Lung microvascular endothelial cell (primary cell): ENCODE measurements at regions not wholly inside any gene's neighbourhood (a gene's known extent, or its start where the extent isn't known, plus 50 kb on each side); places are given as distances from the start of the nearest gene placed in this dataset.
A peak's percentile ranks its signal among the peaks of the same experiment; 100 is the strongest.
"Not testable (repeated sequence)": the region's sequence is repeated elsewhere in the genome, so short reads cannot be mapped to it uniquely, and the experiment has no call there.

Experiments used
- DNase-seq, 2 donors: peaks; one replicate each; pipeline versions ENCODE4 v3.0.0 to v3.0.0-alpha.2; 2010; ENCODE audit warnings: low read depth in 2 of 2

GRCh38 chr11:49326651-49327050 is 118.2 kb upstream of the FOLH1 start:
- peak in 1 of 2 donors; percentile 9 for DNase-seq

GRCh38 chr11:49316180-49316579 is 107.8 kb upstream of the FOLH1 start:
- no peak for DNase-seq

GRCh38 chr11:49303080-49303479 is 94.7 kb upstream of the FOLH1 start:
- no peak for DNase-seq

GRCh38 chr11:49302360-49302759 is 94.0 kb upstream of the FOLH1 start:
- DNase-seq = no peak

- not testable (repeated sequence) for DNase-seq
Observed at GRCh38 chr11:49298017-49298416, 89.6 kb upstream of the FOLH1 start.

DNA sequence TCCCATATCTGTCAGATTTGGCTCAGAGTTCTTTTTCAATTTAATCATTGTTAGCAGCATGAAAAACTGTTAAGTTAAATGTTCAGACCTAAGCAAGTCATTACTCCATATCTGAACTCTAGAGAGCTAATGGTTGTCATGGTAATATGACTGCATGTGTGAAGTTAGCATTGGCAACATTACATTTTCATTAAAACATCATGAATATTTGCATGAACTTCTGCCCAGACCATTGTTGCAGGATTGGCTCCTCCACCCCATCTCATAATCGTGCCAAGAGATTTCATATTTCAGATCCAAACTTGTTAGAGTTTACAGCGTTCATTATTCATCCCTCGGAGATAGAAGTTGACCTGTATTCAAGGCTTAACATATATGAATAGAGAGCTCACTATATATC is 75.5 kb upstream of the FOLH1 start:
- not testable (repeated sequence) for DNase-seq

DNA sequence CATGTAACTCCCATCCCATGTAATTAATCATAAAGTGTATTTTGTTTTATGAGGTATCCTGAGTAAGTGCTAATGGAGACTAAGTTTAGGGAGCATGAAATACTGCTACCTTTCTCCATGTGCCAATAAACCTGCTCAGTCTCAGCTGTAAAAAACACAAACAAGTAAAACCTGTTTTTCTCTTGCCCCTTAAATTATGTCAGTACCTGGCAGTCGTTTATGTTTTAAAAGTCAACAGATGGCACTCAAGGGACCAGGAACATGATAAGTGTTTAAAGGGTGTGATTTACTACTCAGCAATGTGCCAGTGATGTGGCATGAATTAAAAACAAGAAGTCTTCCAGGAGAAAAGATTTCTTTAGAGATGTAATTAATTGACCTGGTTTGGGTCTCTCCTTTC is 74.9 kb upstream of the FOLH1 start:
- DNase-seq = not testable (repeated sequence)

DNA sequence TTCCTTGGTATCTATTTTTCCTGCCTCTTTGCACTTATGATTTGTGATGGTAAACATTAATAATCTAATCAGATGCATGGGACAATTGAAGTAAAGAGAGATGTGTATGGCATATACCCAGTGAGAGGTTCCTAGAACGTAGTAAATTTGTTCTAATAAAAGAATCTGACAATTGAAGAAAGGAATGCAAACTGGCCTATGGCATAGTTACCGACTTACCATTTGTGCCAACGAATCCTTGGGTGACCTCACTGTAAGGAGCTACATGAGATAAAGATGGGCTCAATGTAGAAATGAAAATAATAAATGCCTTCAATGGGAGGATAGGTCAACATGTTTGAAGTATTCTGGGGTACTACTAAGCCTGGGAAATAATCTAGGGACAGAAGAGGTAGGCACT is 73.7 kb upstream of the FOLH1 start:
- not testable (repeated sequence) for DNase-seq

GRCh38 chr11:49277951-49278350 is 69.5 kb upstream of the FOLH1 start:
- DNase-seq = not testable (repeated sequence)
